HG03066 (cell line): ENCODE measurements at regions not wholly inside any gene's neighbourhood (a gene's known extent, or its start where the extent isn't known, plus 50 kb on each side); places are given as distances from the start of the nearest gene placed in this dataset.
"Not testable (repeated sequence)": the region's sequence is repeated elsewhere in the genome, so short reads cannot be mapped to it uniquely, and the experiment has no call there.

Experiments used
- ATAC-seq: cut with Tn5 transposase; IDR thresholded peaks from one replicate; pipeline ENCODE4 v1.9.1; 2021; ENCODE audit warnings: low read depth; ENCODE audit not compliant: unreplicated experiment

- no peak for ATAC-seq
These were observed 262.5 kb downstream of the BTBD3 start for GRCh38 chr20:12180107-12180661.

- no peak for ATAC-seq
These were observed 280.6 kb downstream of the BTBD3 start for GRCh38 chr20:12198281-12198680.

GRCh38 chr20:12199703-12200102, 282.0 kb downstream of the BTBD3 start:
- ATAC-seq: no peak

- ATAC-seq: no peak
These were observed 283.7 kb downstream of the BTBD3 start for GRCh38 chr20:12201289-12201991.

GRCh38 chr20:12203399-12203798, 285.7 kb downstream of the BTBD3 start:
- ATAC-seq: no peak

- ATAC-seq: no peak
These were observed 286.3 kb downstream of the BTBD3 start for GRCh38 chr20:12203981-12204380.

- no peak for ATAC-seq
These were observed 290.2 kb downstream of the BTBD3 start for GRCh38 chr20:12207875-12208274.

GRCh38 chr20:12210591-12210990, 292.9 kb downstream of the BTBD3 start:
- no peak for ATAC-seq

- no peak for ATAC-seq
These were observed 293.7 kb downstream of the BTBD3 start for GRCh38 chr20:12211361-12211760.

GRCh38 chr20:12217382-12217781, 299.7 kb downstream of the BTBD3 start:
- no peak for ATAC-seq

- ATAC-seq: no peak
These were observed 302.1 kb downstream of the BTBD3 start for GRCh38 chr20:12219798-12220197.

GRCh38 chr20:12223057-12223456, 305.4 kb downstream of the BTBD3 start:
- ATAC-seq: no peak

GRCh38 chr20:12225898-12226297, 308.2 kb downstream of the BTBD3 start:
- ATAC-seq: no peak

GRCh38 chr20:12229891-12230290, 312.2 kb downstream of the BTBD3 start:
- no peak for ATAC-seq

GRCh38 chr20:12237772-12238171, 320.1 kb downstream of the BTBD3 start:
- no peak for ATAC-seq

- no peak for ATAC-seq
These were observed 323.4 kb downstream of the BTBD3 start for GRCh38 chr20:12241065-12241464.

- no peak for ATAC-seq
These were observed 325.6 kb downstream of the BTBD3 start for GRCh38 chr20:12243327-12243726.

GRCh38 chr20:12248481-12248880, 330.8 kb downstream of the BTBD3 start:
- no peak for ATAC-seq

- ATAC-seq: not testable (repeated sequence)
These were observed 333.0 kb downstream of the BTBD3 start for GRCh38 chr20:12250661-12251060.

- ATAC-seq: no peak
These were observed 335.1 kb downstream of the BTBD3 start for GRCh38 chr20:12252793-12253192.

- ATAC-seq: no peak
These were observed 337.8 kb downstream of the BTBD3 start for GRCh38 chr20:12255461-12255970.

GRCh38 chr20:12256806-12257205, 339.1 kb downstream of the BTBD3 start:
- no peak for ATAC-seq
